HL-60 (cell line): ENCODE measurements at regions not wholly inside any gene's neighbourhood (a gene's known extent, or its start where the extent isn't known, plus 50 kb on each side); places are given as distances from the start of the nearest gene placed in this dataset.

ENCODE experiments used
- DNase-seq, 2 experiments: peaks; one replicate each; pipeline ENCODE4 v3.0.0-alpha.2; 2010 to 2020; ENCODE audit warnings: low read depth in 1 of 2, low spot score in 1 of 2
- H3K27ac ChIP-seq: fragments of 250-450 bp; sonication (Bioruptor Pico); replicated peaks from 2 replicates; pipeline ENCODE4 v1.5.1; 2020; ENCODE audit warnings: mild to moderate bottlenecking, moderate library complexity
- H3K27me3 ChIP-seq: fragments of 250-450 bp; sonication (Bioruptor Pico); 2 replicates; pipeline ENCODE4 v1.5.1; 2021; ENCODE audit warnings: mild to moderate bottlenecking, moderate library complexity; ENCODE audit not compliant: insufficient read depth, poor library complexity, severe bottlenecking
- H3K4me3 ChIP-seq: replicated peaks from 2 replicates; pipeline ENCODE4 v1.5.1; 2011; ENCODE audit warnings: mild to moderate bottlenecking, control low read depth, low read length; ENCODE audit not compliant: insufficient read depth
- GABPA ChIP-seq: IDR thresholded peaks from 2 replicates; pipeline ENCODE4 v1.6.1; 2012; ENCODE audit warnings: low read depth
- POLR2AphosphoS5 ChIP-seq: IDR thresholded peaks from 2 replicates; pipeline ENCODE4 v1.6.1; 2012; ENCODE audit warnings: low read depth
- SPI1 ChIP-seq: IDR thresholded peaks from 2 replicates; pipeline ENCODE4 v1.6.1; 2012; ENCODE audit warnings: low read depth, mild to moderate bottlenecking, borderline replicate concordance
- TF ChIP-seq, protein P1 (sequence below): IDR thresholded peaks from 2 replicates; pipeline ENCODE4 v1.6.1; 2012; ENCODE audit warnings: low read depth; ENCODE audit not compliant: insufficient replicate concordance
- TF ChIP-seq, protein P2 (sequence below): IDR thresholded peaks from one replicate; pipeline ENCODE4 v1.5.1; 2011; ENCODE audit warnings: low read length, control low read depth, inconsistent platforms; ENCODE audit not compliant: insufficient read depth

DNA sequence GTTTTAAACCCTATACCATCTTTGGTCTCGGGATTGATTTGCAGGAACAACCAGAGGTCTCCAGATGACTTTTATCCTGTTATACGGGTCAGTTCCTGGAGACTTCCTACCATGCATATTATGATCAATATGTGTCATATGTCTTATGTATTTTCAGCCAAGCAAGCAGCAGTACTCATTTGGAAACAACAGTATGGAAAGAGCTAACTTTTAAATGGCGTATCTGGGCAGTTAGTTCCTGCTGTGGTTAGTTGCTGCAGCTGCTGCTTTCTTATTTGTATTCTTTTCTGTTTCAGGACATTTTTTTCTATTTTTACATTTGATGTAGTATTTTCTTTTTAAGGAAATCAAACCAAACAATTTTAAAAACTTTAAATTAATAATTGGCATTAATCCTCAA lies 207.5 kb downstream of the MANEA start:
- Histone ChIP-seq H3K4me3 (no peak overlapping the region), H3K27ac (no peak overlapping the region), H3K27me3 (no peaks in the 10 kb centered on the region)
- no peak for DNase-seq
- TF ChIP-seq, protein P1, sequence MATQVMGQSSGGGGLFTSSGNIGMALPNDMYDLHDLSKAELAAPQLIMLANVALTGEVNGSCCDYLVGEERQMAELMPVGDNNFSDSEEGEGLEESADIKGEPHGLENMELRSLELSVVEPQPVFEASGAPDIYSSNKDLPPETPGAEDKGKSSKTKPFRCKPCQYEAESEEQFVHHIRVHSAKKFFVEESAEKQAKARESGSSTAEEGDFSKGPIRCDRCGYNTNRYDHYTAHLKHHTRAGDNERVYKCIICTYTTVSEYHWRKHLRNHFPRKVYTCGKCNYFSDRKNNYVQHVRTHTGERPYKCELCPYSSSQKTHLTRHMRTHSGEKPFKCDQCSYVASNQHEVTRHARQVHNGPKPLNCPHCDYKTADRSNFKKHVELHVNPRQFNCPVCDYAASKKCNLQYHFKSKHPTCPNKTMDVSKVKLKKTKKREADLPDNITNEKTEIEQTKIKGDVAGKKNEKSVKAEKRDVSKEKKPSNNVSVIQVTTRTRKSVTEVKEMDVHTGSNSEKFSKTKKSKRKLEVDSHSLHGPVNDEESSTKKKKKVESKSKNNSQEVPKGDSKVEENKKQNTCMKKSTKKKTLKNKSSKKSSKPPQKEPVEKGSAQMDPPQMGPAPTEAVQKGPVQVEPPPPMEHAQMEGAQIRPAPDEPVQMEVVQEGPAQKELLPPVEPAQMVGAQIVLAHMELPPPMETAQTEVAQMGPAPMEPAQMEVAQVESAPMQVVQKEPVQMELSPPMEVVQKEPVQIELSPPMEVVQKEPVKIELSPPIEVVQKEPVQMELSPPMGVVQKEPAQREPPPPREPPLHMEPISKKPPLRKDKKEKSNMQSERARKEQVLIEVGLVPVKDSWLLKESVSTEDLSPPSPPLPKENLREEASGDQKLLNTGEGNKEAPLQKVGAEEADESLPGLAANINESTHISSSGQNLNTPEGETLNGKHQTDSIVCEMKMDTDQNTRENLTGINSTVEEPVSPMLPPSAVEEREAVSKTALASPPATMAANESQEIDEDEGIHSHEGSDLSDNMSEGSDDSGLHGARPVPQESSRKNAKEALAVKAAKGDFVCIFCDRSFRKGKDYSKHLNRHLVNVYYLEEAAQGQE = no peak
- TF ChIP-seq GABPA (no peak), SPI1 (no peak), POLR2AphosphoS5 (no peak)
- TF ChIP-seq, protein P2, sequence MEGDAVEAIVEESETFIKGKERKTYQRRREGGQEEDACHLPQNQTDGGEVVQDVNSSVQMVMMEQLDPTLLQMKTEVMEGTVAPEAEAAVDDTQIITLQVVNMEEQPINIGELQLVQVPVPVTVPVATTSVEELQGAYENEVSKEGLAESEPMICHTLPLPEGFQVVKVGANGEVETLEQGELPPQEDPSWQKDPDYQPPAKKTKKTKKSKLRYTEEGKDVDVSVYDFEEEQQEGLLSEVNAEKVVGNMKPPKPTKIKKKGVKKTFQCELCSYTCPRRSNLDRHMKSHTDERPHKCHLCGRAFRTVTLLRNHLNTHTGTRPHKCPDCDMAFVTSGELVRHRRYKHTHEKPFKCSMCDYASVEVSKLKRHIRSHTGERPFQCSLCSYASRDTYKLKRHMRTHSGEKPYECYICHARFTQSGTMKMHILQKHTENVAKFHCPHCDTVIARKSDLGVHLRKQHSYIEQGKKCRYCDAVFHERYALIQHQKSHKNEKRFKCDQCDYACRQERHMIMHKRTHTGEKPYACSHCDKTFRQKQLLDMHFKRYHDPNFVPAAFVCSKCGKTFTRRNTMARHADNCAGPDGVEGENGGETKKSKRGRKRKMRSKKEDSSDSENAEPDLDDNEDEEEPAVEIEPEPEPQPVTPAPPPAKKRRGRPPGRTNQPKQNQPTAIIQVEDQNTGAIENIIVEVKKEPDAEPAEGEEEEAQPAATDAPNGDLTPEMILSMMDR = no peak

DNA sequence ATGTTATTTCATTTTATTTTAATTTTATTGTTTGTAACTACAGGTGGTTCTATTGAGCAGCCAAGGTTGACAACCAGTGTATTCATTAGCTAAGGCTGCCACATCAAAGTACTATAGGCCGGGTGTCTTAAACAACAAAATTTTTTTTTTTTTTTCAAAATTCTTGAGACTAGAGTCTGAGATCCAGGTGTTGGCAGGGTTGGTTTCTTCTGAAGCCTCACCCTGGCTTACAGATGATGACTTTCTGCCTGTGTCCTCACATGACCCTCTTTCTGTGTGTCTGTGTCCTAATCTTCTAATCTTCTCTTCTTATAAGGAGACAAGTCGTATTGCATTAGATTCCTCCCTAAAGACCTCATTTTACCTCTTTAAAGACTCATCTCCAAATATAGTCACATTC lies 208.4 kb downstream of the MANEA start:
- TF ChIP-seq POLR2AphosphoS5 = no peak
- Histone ChIP-seq H3K27ac (no peak overlapping the region), H3K27me3 (no peaks in the 10 kb centered on the region)

DNA sequence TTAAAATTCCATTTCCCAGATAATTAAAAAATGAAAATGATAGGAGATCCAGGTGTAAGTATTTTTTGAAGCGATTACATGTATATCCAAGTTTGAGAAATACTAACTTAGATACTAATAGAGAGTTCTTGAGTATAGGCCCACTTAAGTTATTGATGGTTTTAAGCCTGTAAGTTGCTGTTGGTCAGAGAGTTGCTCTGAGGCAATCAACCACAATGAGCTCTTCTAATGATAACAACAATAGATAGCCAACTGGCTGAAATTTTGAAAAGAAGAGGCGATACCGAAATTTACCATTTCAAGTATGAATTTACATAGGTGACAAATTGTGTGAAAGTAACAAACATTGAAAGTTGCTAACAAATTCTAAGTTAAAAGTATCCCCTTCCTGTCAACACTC lies 209.5 kb downstream of the MANEA start:
- DNase-seq = no peak
- H3K27ac ChIP-seq = no peak overlapping the region
- H3K27me3 ChIP-seq = no peaks in the 10 kb centered on the region
- H3K4me3 ChIP-seq = no peak overlapping the region
- TF ChIP-seq GABPA (no peak), SPI1 (no peak), POLR2AphosphoS5 (no peak)
- TF ChIP-seq, protein P1 = no peak
- TF ChIP-seq, protein P2 = no peak

More for the DNA sequence above, 208.4 kb downstream of the MANEA start:
- H3K4me3 ChIP-seq = no peak overlapping the region
- DNase-seq = no peak

DNA sequence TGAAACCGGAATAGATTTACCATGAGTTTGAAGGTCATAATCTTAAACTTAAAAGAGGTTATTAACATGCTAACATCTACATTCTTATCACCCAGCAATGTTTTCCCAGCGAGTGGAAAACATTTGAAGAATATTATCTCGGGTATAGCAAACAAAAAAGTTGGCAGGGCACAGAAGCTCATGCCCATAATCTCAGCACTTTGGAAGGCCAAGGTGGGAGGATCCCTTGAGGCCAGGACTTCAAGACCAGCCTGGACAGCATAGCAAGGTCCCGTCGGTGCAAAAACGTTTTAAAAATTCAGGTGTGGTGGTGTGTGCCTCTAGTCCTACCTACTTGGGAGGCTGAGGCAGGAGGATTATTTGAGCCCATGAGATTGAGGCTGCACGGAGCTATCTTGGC lies 213.5 kb downstream of the MANEA start:
- Histone ChIP-seq H3K4me3 (no peak overlapping the region), H3K27me3 (no peaks in the 10 kb centered on the region), H3K27ac (no peak overlapping the region)
- TF ChIP-seq POLR2AphosphoS5 = no peak
- TF ChIP-seq GABPA = no peak
- TF ChIP-seq, protein P2 = no peak
- TF ChIP-seq, protein P1 = no peak
- TF ChIP-seq SPI1 = no peak
- no peak for DNase-seq
